Daoy (cell line): ENCODE measurements at regions not wholly inside any gene's neighbourhood (a gene's known extent, or its start where the extent isn't known, plus 50 kb on each side); places are given as distances from the start of the nearest gene placed in this dataset.
A peak's percentile ranks its signal among the peaks of the same experiment; 100 is the strongest.
"Not testable (repeated sequence)": the region's sequence is repeated elsewhere in the genome, so short reads cannot be mapped to it uniquely, and the experiment has no call there.

Source experiments
- DNase-seq: peaks from one replicate; pipeline ENCODE4 v3.0.0-alpha.2; 2015; ENCODE audit warnings: low read depth

- peak; percentile 56 for DNase-seq
Observed at GRCh38 chr21:9000671-9001070, 1520.7 kb upstream of the TPTE start.

- DNase-seq, result peak; percentile 58
Observed at GRCh38 chr21:9001890-9002663, 1519.3 kb upstream of the TPTE start.

- peak; percentile 51 for DNase-seq
Observed at GRCh38 chr21:9003909-9004814, 1517.2 kb upstream of the TPTE start.

- peak; percentile 64 for DNase-seq
Observed at GRCh38 chr21:9004815-9005518, 1516.4 kb upstream of the TPTE start.

GRCh38 chr21:9005671-9006070 is 1515.7 kb upstream of the TPTE start:
- DNase-seq, result not testable (repeated sequence)

GRCh38 chr21:9006111-9006510 is 1515.3 kb upstream of the TPTE start:
- peak; percentile 41 for DNase-seq

- DNase-seq, result peak; percentile 35
Observed at GRCh38 chr21:9006553-9007323, 1514.6 kb upstream of the TPTE start.

DNA sequence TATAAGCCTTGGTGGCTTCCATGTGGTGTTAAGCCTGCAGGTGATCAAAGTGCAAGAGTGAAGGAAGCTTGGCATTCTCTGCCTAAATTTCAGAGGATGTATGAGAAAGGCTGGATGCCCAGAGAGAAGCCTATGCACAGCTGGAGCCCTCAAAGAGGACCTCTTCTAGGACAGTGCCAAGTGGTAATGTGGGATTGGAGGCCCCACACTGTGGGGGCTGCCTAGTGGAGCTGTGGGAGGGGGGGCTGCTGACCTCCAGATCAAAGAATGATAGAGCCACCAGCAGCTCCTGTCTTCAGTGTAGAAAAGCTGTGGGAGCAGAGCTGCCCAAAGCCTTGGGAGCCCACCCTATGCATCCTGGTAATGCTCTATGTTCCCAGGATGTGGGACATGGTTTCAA is 1512.7 kb upstream of the TPTE start:
- DNase-seq, result peak; percentile 37

GRCh38 chr21:9009267-9010016 is 1511.9 kb upstream of the TPTE start:
- not testable (repeated sequence) for DNase-seq

DNA sequence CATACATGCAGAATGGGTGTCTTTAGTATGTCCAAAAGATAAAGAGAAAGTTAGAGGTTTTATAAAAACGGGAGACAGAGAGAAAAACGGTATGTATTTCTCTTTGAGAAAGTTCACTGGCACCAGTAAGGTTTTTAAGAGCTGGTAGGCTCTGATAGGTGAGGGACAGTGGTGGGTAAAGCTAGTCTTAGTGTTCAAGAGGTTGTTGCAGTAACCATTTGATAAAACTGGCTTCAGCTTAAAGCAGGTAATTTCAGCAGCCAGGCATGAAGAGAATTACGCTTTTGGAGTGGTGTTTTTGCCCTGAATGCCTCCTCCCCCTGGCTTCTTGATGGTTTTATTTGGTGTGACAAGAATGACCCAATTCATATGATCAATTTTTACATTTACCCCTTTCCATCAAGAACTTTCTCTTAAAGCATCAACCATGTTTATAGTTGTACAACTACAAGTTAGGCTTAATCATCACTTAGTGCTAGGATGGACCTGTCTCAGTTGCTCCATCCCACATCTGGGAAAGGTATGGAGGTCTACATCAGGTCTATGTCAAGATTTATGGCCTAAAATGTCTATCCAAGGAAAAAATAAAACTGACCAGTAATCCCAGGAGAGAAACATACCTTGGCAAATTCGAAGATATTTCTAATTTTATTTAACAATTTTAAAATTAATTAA is 1511.1 kb upstream of the TPTE start:
- DNase-seq, result not testable (repeated sequence)

GRCh38 chr21:9010936-9011890 is 1510.2 kb upstream of the TPTE start:
- not testable (repeated sequence) for DNase-seq

GRCh38 chr21:9011916-9012315 is 1509.5 kb upstream of the TPTE start:
- not testable (repeated sequence) for DNase-seq

DNA sequence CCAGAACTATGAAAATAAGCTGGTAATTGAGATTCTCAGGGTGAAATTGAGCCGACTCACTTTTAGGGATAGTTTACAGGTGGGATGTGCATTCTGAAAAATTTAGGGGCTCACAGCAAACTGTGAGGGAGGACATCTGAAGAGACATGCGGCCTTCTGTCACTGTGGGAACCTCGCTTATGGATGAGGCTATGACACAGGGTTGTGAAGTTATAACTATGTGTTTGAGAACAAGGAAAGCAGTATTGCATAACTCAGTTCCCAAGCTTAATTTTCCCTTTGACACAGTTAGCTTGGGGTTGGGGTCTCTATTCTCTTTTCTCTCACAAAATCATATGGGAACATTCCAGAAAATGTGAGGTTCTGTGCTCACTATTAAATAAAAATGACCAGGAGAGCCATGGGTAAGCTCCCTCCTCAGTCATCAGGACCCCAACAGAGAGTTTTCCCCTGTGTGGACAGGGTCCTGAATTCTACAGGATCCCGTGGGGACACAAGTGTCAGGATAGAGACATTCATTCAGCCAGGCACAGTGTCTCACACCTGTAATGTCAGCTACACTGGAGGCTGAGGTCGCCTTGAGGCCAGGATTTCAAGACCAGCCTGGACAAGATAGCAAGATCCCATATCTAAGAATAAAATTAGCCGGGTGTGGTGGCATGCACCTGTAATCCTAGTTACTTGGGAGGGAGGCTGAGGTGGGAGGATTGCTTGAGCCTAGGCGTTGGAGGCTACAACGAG is 1507.7 kb upstream of the TPTE start:
- not testable (repeated sequence) for DNase-seq

- not testable (repeated sequence) for DNase-seq
Observed at GRCh38 chr21:9014243-9014734, 1507.1 kb upstream of the TPTE start.

- DNase-seq, result not testable (repeated sequence)
Observed at GRCh38 chr21:9015483-9016197, 1505.7 kb upstream of the TPTE start.

DNA sequence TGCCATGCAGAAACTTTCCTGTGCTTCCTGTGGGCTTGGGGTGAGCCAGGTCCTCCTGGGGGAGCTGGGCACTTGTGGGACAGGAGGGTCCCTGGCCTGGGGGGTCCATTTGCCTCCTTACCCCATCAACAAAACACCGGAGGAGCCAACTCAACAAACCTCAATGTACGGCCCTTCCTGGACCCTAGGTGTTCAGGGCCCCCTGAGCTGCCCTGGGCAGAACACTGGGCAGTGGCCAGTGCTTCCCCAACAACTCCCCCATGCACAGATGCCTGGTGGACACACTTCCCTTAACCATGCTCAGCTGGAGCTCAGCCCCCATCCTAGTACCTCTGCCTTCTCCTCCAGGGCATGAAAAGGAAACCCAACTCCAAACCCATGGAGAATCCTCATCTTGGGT is 1504.2 kb upstream of the TPTE start:
- DNase-seq, result not testable (repeated sequence)

GRCh38 chr21:9018731-9019253 is 1502.6 kb upstream of the TPTE start:
- not testable (repeated sequence) for DNase-seq
